GM23338 (cell line): ENCODE measurements at regions not wholly inside any gene's neighbourhood (a gene's known extent, or its start where the extent isn't known, plus 50 kb on each side); places are given as distances from the start of the nearest gene placed in this dataset.

ENCODE experiments used
- ATAC-seq: fragments of 200-7000 bp; cut with Tn5 transposase; 3 replicates; pipeline ENCODE4 v1.9.1; 2020
- DNase-seq: peaks from one replicate; pipeline ENCODE4 v3.0.0-alpha.2; 2015; ENCODE audit warnings: low spot score
- H2AFZ ChIP-seq: fragments of 200-600 bp; sonication (generic); 2 replicates; pipeline ENCODE4 v1.8.0; 2016; ENCODE audit warnings: antibody characterized with exemption, mild to moderate bottlenecking, moderate library complexity
- H3F3A ChIP-seq: fragments of 200-600 bp; sonication (generic); replicated peaks from 2 replicates; pipeline ENCODE4 v1.8.0; 2017; ENCODE audit warnings: antibody characterized with exemption, mixed run types, low read depth
- H3K27ac ChIP-seq: fragments of 200-600 bp; sonication (generic); 2 replicates; pipeline ENCODE4 v1.6.1; 2016; ENCODE audit warnings: low read depth
- H3K27me3 ChIP-seq: fragments of 200-600 bp; sonication (generic); 2 replicates; pipeline ENCODE4 v1.8.0; 2016; ENCODE audit warnings: mild to moderate bottlenecking, mixed run types, moderate library complexity; ENCODE audit not compliant: insufficient read depth
- H3K36me3 ChIP-seq: fragments of 200-600 bp; sonication (generic); 2 replicates; pipeline ENCODE4 v1.8.0; 2016; ENCODE audit warnings: mild to moderate bottlenecking; ENCODE audit not compliant: insufficient read depth
- H3K4me1 ChIP-seq: fragments of 200-600 bp; sonication (generic); 2 replicates; pipeline ENCODE4 v1.8.0; 2016; ENCODE audit warnings: mild to moderate bottlenecking, moderate library complexity; ENCODE audit not compliant: insufficient read depth
- H3K4me2 ChIP-seq: fragments of 200-600 bp; sonication (generic); 2 replicates; pipeline ENCODE4 v1.7.1; 2017; ENCODE audit warnings: mixed run types
- H3K4me3 ChIP-seq: fragments of 200-600 bp; sonication (generic); 2 replicates; pipeline ENCODE4 v1.6.1; 2016; ENCODE audit warnings: mixed run types
- H3K79me2 ChIP-seq: fragments of 200-600 bp; sonication (generic); replicated peaks from 2 replicates; pipeline ENCODE4 v1.8.0; 2017; ENCODE audit warnings: mild to moderate bottlenecking; ENCODE audit not compliant: insufficient read depth
- H3K9me2 ChIP-seq: fragments of 200-600 bp; sonication (generic); 2 replicates; pipeline ENCODE4 v1.8.0; 2017; ENCODE audit not compliant: insufficient read depth
- H4K20me1 ChIP-seq: fragments of 200-600 bp; sonication (generic); replicated peaks from 2 replicates; pipeline ENCODE4 v1.8.0; 2017; ENCODE audit warnings: mild to moderate bottlenecking; ENCODE audit not compliant: insufficient read depth
- H3K27ac Mint-ChIP-seq: 2 replicates; pipeline ENCODE4 v1.8.0; 2020; ENCODE audit warnings: inconsistent platforms, mild to moderate bottlenecking, moderate library complexity, mixed read lengths
- H3K27me3 Mint-ChIP-seq: 3 replicates; pipeline ENCODE4 v1.8.0; 2022; ENCODE audit warnings: low read depth, mild to moderate bottlenecking, moderate library complexity, mixed read lengths, inconsistent platforms; ENCODE audit not compliant: insufficient read depth, poor library complexity
- H3K36me3 Mint-ChIP-seq: 3 replicates; pipeline ENCODE4 v1.8.0; 2021; ENCODE audit warnings: low read depth, mild to moderate bottlenecking, inconsistent platforms, moderate library complexity, mixed read lengths
- H3K4me1 Mint-ChIP-seq: 3 replicates; pipeline ENCODE4 v1.8.0; 2020; ENCODE audit warnings: mild to moderate bottlenecking, inconsistent platforms, mixed read lengths
- H3K4me3 Mint-ChIP-seq: 3 replicates; pipeline ENCODE4 v1.8.0; 2021; ENCODE audit warnings: moderate library complexity, mild to moderate bottlenecking, inconsistent platforms, mixed read lengths
- H3K9me3 Mint-ChIP-seq: 3 replicates; pipeline ENCODE4 v1.8.0; 2020; ENCODE audit warnings: moderate library complexity, mild to moderate bottlenecking, inconsistent platforms, mixed read lengths
- CREB1 ChIP-seq: fragments of 250-450 bp; sonication (Bioruptor Pico); IDR thresholded peaks from 2 replicates; pipeline ENCODE4 v1.5.0; 2020; ENCODE audit warnings: low read depth, mild to moderate bottlenecking, moderate library complexity
- EZH2 ChIP-seq: fragments of 200-600 bp; sonication (generic); IDR thresholded peaks from one replicate; pipeline ENCODE4 v1.8.0; 2017; ENCODE audit warnings: antibody characterized with exemption, mild to moderate bottlenecking, low read depth; ENCODE audit not compliant: unreplicated experiment
- EZH2phosphoT487 ChIP-seq: fragments of 200-600 bp; sonication (generic); IDR thresholded peaks from one replicate; pipeline ENCODE4 v1.8.1; 2018; ENCODE audit warnings: antibody characterized with exemption; ENCODE audit not compliant: unreplicated experiment
- JUNB ChIP-seq: IDR thresholded peaks from one replicate; pipeline ENCODE4 v1.6.1; 2016; ENCODE audit warnings: antibody characterized with exemption; ENCODE audit not compliant: unreplicated experiment
- NANOG ChIP-seq: IDR thresholded peaks from 2 replicates; pipeline ENCODE4 v1.6.1; 2016; ENCODE audit warnings: antibody characterized with exemption, borderline replicate concordance
- POLR2AphosphoS5 ChIP-seq: IDR thresholded peaks from 2 replicates; pipeline ENCODE4 v1.6.1; 2016; ENCODE audit warnings: antibody characterized with exemption, low read depth
- STAT1 ChIP-seq: IDR thresholded peaks from one replicate; pipeline ENCODE4 v1.6.1; 2016; ENCODE audit warnings: antibody characterized with exemption; ENCODE audit not compliant: unreplicated experiment
- ZNF114 ChIP-seq: fragments of 250-450 bp; sonication (Bioruptor Pico); IDR thresholded peaks from 2 replicates; pipeline ENCODE4 v1.5.0; 2020; ENCODE audit warnings: mild to moderate bottlenecking, moderate library complexity
- ZNF331 ChIP-seq: fragments of 250-450 bp; sonication (Bioruptor Pico); IDR thresholded peaks from 2 replicates; pipeline ENCODE4 v1.5.0; 2020; ENCODE audit warnings: low read depth, mild to moderate bottlenecking, moderate library complexity
- TF ChIP-seq, protein P1 (sequence below): fragments of 250-450 bp; sonication (Bioruptor Pico); IDR thresholded peaks from 2 replicates; pipeline ENCODE4 v1.5.0; 2020; ENCODE audit warnings: mild to moderate bottlenecking, moderate library complexity
- TF ChIP-seq, protein P2 (sequence below): IDR thresholded peaks from 2 replicates; pipeline ENCODE4 v1.6.1; 2016; ENCODE audit warnings: antibody characterized with exemption
- TF ChIP-seq, protein P3 (sequence below), 2 experiments: fragments of 200-600 bp in 1 of 2; sonication (generic) in 1 of 2; conservative IDR thresholded peaks; 2 replicates each; pipeline versions ENCODE4 v1.5.1 to v1.6.1; 2016 to 2017; ENCODE audit warnings: antibody characterized with exemption in 2 of 2, low read depth in 2 of 2, mild to moderate bottlenecking in 2 of 2, moderate library complexity in 1 of 2
- TF ChIP-seq, protein P4 (sequence below): IDR thresholded peaks from one replicate; pipeline ENCODE4 v1.6.1; 2018; ENCODE audit warnings: antibody characterized with exemption; ENCODE audit not compliant: unreplicated experiment

DNA sequence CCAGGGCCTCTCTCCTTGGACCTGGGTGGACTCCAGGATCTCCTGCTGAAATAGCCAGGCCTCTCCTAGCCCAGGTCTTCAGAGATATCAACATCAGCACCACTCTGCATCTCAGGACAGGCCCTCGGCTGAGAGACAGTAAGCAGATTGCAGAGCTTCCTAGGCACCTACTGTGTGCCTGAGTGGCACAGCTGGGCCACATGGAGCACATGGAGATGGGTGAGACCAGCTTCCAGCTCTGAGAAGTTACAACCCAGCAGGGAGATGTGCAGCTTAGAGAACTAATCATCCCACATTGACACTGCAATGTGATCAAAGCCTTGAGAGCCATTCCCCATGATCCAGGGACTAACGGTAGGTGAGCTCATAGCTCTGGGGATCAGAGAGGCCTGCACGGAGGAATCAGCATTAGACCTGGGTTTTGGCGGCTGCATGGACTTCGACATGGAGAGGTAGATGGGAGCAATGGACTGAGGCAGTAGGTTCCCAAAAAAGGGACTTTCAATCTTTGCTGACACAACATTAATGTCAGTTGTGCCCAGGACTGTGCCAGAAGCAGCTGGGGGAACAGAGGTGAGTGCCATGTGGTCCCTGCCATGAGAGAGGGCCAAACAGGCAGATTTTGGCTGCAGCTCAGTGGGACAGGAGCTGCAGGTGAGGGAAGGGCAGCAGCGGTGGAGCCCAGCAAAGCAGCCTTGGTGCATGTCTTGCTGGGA is 76.0 kb upstream of the LEP start:
- H3K4me1 ChIP-seq: peaks cover 11% of the 10 kb centered on the region
- no peak overlapping the region for H2AFZ ChIP-seq

More for the DNA sequence above, 76.0 kb upstream of the LEP start:
- TF ChIP-seq NANOG (no peak), ZNF331 (CRISPR knock-in tag) (no peak), JUNB (no peak), EZH2 (no peak), ZNF114 (CRISPR knock-in tag) (no peak), POLR2AphosphoS5 (no peak), EZH2phosphoT487 (no peak), STAT1 (no peak), CREB1 (CRISPR knock-in tag) (no peak)
- TF ChIP-seq, protein P1, sequence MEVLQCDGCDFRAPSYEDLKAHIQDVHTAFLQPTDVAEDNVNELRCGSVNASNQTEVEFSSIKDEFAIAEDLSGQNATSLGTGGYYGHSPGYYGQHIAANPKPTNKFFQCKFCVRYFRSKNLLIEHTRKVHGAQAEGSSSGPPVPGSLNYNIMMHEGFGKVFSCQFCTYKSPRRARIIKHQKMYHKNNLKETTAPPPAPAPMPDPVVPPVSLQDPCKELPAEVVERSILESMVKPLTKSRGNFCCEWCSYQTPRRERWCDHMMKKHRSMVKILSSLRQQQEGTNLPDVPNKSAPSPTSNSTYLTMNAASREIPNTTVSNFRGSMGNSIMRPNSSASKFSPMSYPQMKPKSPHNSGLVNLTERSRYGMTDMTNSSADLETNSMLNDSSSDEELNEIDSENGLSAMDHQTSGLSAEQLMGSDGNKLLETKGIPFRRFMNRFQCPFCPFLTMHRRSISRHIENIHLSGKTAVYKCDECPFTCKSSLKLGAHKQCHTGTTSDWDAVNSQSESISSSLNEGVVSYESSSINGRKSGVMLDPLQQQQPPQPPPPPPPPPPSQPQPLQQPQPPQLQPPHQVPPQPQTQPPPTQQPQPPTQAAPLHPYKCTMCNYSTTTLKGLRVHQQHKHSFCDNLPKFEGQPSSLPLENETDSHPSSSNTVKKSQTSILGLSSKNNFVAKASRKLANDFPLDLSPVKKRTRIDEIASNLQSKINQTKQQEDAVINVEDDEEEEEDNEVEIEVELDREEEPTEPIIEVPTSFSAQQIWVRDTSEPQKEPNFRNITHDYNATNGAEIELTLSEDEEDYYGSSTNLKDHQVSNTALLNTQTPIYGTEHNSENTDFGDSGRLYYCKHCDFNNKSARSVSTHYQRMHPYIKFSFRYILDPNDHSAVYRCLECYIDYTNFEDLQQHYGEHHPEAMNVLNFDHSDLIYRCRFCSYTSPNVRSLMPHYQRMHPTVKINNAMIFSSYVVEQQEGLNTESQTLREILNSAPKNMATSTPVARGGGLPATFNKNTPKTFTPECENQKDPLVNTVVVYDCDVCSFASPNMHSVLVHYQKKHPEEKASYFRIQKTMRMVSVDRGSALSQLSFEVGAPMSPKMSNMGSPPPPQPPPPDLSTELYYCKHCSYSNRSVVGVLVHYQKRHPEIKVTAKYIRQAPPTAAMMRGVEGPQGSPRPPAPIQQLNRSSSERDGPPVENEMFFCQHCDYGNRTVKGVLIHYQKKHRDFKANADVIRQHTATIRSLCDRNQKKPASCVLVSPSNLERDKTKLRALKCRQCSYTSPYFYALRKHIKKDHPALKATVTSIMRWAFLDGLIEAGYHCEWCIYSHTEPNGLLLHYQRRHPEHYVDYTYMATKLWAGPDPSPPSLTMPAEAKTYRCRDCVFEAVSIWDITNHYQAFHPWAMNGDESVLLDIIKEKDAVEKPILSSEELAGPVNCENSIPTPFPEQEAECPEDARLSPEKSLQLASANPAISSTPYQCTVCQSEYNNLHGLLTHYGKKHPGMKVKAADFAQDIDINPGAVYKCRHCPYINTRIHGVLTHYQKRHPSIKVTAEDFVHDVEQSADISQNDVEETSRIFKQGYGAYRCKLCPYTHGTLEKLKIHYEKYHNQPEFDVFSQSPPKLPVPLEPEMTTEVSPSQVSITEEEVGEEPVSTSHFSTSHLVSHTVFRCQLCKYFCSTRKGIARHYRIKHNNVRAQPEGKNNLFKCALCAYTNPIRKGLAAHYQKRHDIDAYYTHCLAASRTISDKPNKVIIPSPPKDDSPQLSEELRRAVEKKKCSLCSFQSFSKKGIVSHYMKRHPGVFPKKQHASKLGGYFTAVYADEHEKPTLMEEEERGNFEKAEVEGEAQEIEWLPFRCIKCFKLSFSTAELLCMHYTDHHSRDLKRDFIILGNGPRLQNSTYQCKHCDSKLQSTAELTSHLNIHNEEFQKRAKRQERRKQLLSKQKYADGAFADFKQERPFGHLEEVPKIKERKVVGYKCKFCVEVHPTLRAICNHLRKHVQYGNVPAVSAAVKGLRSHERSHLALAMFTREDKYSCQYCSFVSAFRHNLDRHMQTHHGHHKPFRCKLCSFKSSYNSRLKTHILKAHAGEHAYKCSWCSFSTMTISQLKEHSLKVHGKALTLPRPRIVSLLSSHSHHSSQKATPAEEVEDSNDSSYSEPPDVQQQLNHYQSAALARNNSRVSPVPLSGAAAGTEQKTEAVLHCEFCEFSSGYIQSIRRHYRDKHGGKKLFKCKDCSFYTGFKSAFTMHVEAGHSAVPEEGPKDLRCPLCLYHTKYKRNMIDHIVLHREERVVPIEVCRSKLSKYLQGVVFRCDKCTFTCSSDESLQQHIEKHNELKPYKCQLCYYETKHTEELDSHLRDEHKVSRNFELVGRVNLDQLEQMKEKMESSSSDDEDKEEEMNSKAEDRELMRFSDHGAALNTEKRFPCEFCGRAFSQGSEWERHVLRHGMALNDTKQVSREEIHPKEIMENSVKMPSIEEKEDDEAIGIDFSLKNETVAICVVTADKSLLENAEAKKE (CRISPR knock-in tag): no peak
- TF ChIP-seq, protein P2, sequence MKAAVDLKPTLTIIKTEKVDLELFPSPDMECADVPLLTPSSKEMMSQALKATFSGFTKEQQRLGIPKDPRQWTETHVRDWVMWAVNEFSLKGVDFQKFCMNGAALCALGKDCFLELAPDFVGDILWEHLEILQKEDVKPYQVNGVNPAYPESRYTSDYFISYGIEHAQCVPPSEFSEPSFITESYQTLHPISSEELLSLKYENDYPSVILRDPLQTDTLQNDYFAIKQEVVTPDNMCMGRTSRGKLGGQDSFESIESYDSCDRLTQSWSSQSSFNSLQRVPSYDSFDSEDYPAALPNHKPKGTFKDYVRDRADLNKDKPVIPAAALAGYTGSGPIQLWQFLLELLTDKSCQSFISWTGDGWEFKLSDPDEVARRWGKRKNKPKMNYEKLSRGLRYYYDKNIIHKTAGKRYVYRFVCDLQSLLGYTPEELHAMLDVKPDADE: no peak
- TF ChIP-seq, protein P3, sequence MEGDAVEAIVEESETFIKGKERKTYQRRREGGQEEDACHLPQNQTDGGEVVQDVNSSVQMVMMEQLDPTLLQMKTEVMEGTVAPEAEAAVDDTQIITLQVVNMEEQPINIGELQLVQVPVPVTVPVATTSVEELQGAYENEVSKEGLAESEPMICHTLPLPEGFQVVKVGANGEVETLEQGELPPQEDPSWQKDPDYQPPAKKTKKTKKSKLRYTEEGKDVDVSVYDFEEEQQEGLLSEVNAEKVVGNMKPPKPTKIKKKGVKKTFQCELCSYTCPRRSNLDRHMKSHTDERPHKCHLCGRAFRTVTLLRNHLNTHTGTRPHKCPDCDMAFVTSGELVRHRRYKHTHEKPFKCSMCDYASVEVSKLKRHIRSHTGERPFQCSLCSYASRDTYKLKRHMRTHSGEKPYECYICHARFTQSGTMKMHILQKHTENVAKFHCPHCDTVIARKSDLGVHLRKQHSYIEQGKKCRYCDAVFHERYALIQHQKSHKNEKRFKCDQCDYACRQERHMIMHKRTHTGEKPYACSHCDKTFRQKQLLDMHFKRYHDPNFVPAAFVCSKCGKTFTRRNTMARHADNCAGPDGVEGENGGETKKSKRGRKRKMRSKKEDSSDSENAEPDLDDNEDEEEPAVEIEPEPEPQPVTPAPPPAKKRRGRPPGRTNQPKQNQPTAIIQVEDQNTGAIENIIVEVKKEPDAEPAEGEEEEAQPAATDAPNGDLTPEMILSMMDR (conservative IDR thresholded peaks at IDR 0.05; ENCODE audit: low read depth in 2 of 2): no peak
- TF ChIP-seq, protein P4, sequence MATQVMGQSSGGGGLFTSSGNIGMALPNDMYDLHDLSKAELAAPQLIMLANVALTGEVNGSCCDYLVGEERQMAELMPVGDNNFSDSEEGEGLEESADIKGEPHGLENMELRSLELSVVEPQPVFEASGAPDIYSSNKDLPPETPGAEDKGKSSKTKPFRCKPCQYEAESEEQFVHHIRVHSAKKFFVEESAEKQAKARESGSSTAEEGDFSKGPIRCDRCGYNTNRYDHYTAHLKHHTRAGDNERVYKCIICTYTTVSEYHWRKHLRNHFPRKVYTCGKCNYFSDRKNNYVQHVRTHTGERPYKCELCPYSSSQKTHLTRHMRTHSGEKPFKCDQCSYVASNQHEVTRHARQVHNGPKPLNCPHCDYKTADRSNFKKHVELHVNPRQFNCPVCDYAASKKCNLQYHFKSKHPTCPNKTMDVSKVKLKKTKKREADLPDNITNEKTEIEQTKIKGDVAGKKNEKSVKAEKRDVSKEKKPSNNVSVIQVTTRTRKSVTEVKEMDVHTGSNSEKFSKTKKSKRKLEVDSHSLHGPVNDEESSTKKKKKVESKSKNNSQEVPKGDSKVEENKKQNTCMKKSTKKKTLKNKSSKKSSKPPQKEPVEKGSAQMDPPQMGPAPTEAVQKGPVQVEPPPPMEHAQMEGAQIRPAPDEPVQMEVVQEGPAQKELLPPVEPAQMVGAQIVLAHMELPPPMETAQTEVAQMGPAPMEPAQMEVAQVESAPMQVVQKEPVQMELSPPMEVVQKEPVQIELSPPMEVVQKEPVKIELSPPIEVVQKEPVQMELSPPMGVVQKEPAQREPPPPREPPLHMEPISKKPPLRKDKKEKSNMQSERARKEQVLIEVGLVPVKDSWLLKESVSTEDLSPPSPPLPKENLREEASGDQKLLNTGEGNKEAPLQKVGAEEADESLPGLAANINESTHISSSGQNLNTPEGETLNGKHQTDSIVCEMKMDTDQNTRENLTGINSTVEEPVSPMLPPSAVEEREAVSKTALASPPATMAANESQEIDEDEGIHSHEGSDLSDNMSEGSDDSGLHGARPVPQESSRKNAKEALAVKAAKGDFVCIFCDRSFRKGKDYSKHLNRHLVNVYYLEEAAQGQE: no peak
- H3K4me1 Mint-ChIP-seq: peaks cover 32% of the 10 kb centered on the region
- Histone ChIP-seq H3K36me3 (no peaks in the 10 kb centered on the region), H3K9me2 (peaks cover 4% of the 10 kb centered on the region; the same call in 1 of the 2 replicates), H3K4me3 (no peak overlapping the region), H3K79me2 (no peaks in the 10 kb centered on the region), H3K4me2 (0 out of 2 replicates have a peak overlapping the region, but pooled peaks have one; percentile 98), H3F3A (peaks cover 4% of the 10 kb centered on the region; the same call in 1 of the 2 replicates), H4K20me1 (no peaks in the 10 kb centered on the region), H3K27ac (no peak overlapping the region), H3K27me3 (peaks cover 86% of the 10 kb centered on the region)
- H3K27ac Mint-ChIP-seq: no peak overlapping the region
- peaks cover 61% of the 10 kb centered on the region for H3K27me3 Mint-ChIP-seq
- no peaks in the 10 kb centered on the region; the same call in 2 of the 3 replicates for H3K36me3 Mint-ChIP-seq
- peak overlapping the region; percentile 80 for H3K4me3 Mint-ChIP-seq
- no peaks in the 10 kb centered on the region; the same call in 2 of the 3 replicates for H3K9me3 Mint-ChIP-seq
- ATAC-seq (no peak), DNase-seq (no peak)
